Testis (tissue), 2 donors: ENCODE measurements at regions not wholly inside any gene's neighbourhood (a gene's known extent, or its start where the extent isn't known, plus 50 kb on each side); places are given as distances from the start of the nearest gene placed in this dataset.

Experiments
- DNase-seq: peaks from one replicate; pipeline ENCODE4 v3.0.0-alpha.2; 2019
- H3K27ac ChIP-seq, 2 donors: fragments of 200-600 bp; sonication (generic); one replicate each; pipeline ENCODE4 v1.5.1; 2019
- H3K27me3 ChIP-seq: fragments of 200-600 bp; sonication (generic); one replicate; pipeline ENCODE4 v1.5.1; 2019
- H3K36me3 ChIP-seq: fragments of 200-600 bp; sonication (generic); one replicate; pipeline ENCODE4 v1.5.1; 2017; ENCODE audit warnings: low read depth; ENCODE audit errors: missing control alignments
- H3K4me1 ChIP-seq: fragments of 200-600 bp; sonication (generic); one replicate; pipeline ENCODE4 v1.5.1; 2019
- H3K4me3 ChIP-seq, 2 donors: fragments of 200-600 bp; sonication (generic); one replicate each; pipeline ENCODE4 v1.5.1; 2017 to 2019
- H3K9me3 ChIP-seq: fragments of 200-600 bp; sonication (generic); one replicate; pipeline ENCODE4 v1.5.1; 2017
- POLR2A ChIP-seq: fragments of 450-650 bp; IDR thresholded peaks from one replicate; pipeline ENCODE4 v1.6.1; 2017; ENCODE audit warnings: antibody characterized with exemption, mild to moderate bottlenecking, moderate library complexity
- WGBS, 2 donors: methylation state at CpG; one replicate each; pipeline ENCODE4 v1.1.5; 2018; 5-methylcytosine and 5-hydroxymethylcytosine counted together
- intact Hi-C: fragments of 100-400 bp; cut with DNase I; formaldehyde crosslinking; loops from one replicate; pipeline ENCODE4 v1.15.1; 2023; ENCODE audit warnings: low total_unique reads
- TF ChIP-seq, protein P1 (sequence below), 3 experiments: fragments of 450-650 bp in 2 of 3; fragments of 200-600 bp in 1 of 3; sonication (generic) in 1 of 3; IDR thresholded peaks; one replicate each; pipeline ENCODE4 v1.5.1; 2016 to 2019; ENCODE audit warnings: antibody characterized with exemption in 3 of 3, mild to moderate bottlenecking in 2 of 3, moderate library complexity in 1 of 3

DNA sequence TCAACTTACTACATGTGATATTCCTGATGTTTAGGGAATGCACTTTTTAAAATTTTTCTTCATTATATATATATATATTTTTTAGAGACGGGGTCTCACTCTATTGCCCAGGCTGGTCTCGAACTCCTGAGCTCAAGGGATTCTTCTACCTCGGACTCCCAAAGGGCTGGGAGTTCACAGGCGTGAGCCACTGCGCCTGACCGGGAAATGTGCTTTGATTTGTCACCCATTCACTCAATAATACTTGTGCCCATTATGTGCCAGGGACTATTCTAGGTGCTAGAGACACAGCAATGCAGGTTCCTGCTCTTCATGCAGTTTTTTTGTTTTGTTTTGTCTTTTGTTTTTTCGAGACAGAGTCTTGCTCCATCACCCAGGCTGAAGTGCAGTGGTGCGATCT is 56.1 kb upstream of the INCENP start:
- intact Hi-C loops, result no loop called here
- Histone ChIP-seq H3K4me3 (no peak overlapping the region), H3K36me3 (no peaks in the 10 kb centered on the region), H3K4me1 (no peaks in the 10 kb centered on the region), H3K27me3 (no peaks in the 10 kb centered on the region), H3K9me3 (no peaks in the 10 kb centered on the region), H3K27ac (no peak overlapping the region)
- TF ChIP-seq, protein P1, sequence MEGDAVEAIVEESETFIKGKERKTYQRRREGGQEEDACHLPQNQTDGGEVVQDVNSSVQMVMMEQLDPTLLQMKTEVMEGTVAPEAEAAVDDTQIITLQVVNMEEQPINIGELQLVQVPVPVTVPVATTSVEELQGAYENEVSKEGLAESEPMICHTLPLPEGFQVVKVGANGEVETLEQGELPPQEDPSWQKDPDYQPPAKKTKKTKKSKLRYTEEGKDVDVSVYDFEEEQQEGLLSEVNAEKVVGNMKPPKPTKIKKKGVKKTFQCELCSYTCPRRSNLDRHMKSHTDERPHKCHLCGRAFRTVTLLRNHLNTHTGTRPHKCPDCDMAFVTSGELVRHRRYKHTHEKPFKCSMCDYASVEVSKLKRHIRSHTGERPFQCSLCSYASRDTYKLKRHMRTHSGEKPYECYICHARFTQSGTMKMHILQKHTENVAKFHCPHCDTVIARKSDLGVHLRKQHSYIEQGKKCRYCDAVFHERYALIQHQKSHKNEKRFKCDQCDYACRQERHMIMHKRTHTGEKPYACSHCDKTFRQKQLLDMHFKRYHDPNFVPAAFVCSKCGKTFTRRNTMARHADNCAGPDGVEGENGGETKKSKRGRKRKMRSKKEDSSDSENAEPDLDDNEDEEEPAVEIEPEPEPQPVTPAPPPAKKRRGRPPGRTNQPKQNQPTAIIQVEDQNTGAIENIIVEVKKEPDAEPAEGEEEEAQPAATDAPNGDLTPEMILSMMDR (IDR thresholded peaks at IDR 0.05), result no peak
- no peak for TF ChIP-seq POLR2A
- DNase-seq, result no peak
- 92 to 96% methylated on average over 8 of the region's 8 CpGs for WGBS, 2 donors

DNA sequence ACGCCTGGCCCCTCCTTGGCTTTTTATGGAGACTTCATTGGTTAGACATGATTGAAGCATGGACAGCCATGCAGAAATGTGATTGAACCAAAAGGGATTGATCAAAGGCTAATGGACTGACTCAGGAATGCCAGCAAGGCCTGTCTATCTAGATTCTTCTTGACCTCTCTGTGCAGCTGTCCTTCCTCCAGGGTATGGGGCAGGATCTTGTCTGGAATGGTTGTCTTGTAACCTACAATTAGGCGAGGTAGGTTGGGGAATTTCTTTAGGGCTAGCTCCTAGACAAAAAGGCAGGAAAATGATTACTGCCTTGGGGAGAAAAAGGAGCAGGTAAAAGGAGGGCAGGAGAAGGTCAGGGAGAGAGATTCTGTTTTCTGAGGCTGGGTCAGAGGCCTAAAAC is 59.6 kb upstream of the INCENP start:
- no peaks in the 10 kb centered on the region for H3K9me3 ChIP-seq
- H3K36me3 ChIP-seq, result no peaks in the 10 kb centered on the region
- no peaks in the 10 kb centered on the region for H3K4me1 ChIP-seq
- no peak for DNase-seq
- no peak overlapping the region for H3K4me3 ChIP-seq
- H3K27ac ChIP-seq, result no peak overlapping the region
- intact Hi-C loops, result no loop called here
- no peak for TF ChIP-seq POLR2A
- TF ChIP-seq, protein P1 (IDR thresholded peaks at IDR 0.05), result no peak
- WGBS, 2 donors, result 91 to 93% methylated on average over 2 of the region's 2 CpGs
- no peaks in the 10 kb centered on the region for H3K27me3 ChIP-seq

DNA sequence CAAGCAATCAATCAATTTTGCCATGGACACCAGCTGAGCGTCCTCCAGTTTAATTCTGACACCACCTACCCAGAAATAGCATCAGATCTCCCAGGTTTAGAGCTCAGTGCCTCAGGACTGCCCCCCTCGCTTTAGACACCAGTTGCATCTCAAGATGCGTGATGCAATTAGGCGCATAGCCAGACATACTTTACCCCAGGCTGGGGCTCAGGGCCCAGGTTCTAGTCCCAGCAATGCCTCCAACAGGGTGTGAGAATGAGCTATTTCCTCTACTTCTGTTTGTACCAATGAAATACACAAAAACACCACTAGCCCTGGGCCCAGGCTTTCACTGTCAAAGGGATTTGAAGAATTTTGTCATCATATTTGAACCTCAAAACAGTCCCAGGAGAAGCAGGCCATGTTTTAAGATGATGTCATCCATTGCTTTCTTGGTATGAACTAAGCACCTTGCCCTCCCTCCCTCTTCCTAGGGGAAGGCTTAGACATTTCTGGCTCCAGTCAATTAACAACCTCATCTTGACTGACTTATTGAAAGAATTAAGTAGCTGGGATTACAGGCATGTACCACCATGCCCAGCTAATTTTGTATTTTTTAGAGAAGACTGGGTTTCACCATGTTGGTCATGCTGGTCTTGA is 61.5 kb upstream of the INCENP start:
- Histone ChIP-seq H3K9me3 (no peaks in the 10 kb centered on the region), H3K36me3 (no peaks in the 10 kb centered on the region), H3K4me1 (no peaks in the 10 kb centered on the region), H3K27ac (peak overlapping the region in 1 of 2 donors; percentile 2), H3K4me3 (no peak overlapping the region), H3K27me3 (no peaks in the 10 kb centered on the region)
- no peak for DNase-seq
- intact Hi-C loops, result no loop called here
- TF ChIP-seq, protein P1 (IDR thresholded peaks at IDR 0.05), result no peak
- no peak for TF ChIP-seq POLR2A
- WGBS, 2 donors, result 81 to 100% methylated on average over 3 to 4 of the region's 4 CpGs

DNA sequence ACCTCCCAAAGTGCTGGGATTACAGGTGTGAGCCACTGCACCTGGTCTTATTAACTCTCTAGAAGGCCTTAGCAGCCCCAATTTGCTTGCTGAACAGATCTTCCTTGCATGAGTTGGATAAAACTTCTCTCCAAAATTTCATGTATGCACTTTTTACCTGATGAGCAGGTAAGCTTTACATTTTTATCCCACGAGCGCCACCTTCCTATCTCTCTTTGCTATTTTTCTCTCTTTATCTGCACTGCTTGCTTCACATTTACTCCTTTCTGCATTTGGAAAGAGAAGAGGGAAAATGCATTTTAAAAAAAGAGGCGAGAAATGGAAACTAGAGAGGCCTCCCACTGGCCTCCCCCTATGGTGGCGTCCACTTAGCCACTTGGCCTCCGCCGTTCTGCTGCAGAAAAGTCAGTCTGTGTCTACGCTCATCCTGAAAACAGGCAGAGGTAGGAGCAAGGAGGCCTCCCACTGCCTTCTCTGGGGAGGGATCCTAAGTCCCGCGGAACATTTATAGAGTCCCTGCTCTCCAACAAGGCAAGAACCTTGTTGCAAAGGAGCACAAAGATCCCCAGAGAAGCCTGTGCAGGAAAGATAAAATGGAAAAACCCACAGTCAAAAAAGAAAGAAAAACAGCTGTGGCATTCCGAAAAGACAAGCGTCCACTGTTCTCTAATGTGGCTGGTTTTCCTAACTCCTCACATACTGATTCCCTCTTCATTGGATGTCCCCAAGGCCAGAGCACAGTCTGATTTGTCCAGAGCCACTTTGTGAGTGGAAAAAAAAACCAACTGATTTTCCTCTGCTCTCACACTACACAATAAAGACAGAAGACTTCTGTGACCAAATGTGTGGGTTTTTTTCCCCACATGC is 62.2 kb upstream of the INCENP start:
- intact Hi-C loops, result no loop called here
- Histone ChIP-seq H3K4me1 (no peaks in the 10 kb centered on the region), H3K9me3 (no peaks in the 10 kb centered on the region), H3K36me3 (no peaks in the 10 kb centered on the region), H3K27ac (peak overlapping the region in 1 of 2 donors; percentile 2), H3K4me3 (no peak overlapping the region), H3K27me3 (no peaks in the 10 kb centered on the region)
- no peak for DNase-seq
- WGBS, 2 donors, result 40 to 53% methylated on average over 10 to 11 of the region's 11 CpGs
- TF ChIP-seq, protein P1 (IDR thresholded peaks at IDR 0.05), result peak in 1 of 3 experiments; percentile 13
- no peak for TF ChIP-seq POLR2A
